C4-2B (cell line): ENCODE measurements at regions not wholly inside any gene's neighbourhood (a gene's known extent, or its start where the extent isn't known, plus 50 kb on each side); places are given as distances from the start of the nearest gene placed in this dataset.
A peak's percentile ranks its signal among the peaks of the same experiment; 100 is the strongest.

ENCODE experiments used
- ZFX ChIP-seq: fragments of 450-650 bp; IDR thresholded peaks from 2 replicates; pipeline ENCODE4 v1.6.1; 2017
- TF ChIP-seq, protein P1 (sequence below): fragments of 450-650 bp; conservative IDR thresholded peaks from 2 replicates; pipeline ENCODE4 v1.5.1; 2017; ENCODE audit warnings: mild to moderate bottlenecking

DNA sequence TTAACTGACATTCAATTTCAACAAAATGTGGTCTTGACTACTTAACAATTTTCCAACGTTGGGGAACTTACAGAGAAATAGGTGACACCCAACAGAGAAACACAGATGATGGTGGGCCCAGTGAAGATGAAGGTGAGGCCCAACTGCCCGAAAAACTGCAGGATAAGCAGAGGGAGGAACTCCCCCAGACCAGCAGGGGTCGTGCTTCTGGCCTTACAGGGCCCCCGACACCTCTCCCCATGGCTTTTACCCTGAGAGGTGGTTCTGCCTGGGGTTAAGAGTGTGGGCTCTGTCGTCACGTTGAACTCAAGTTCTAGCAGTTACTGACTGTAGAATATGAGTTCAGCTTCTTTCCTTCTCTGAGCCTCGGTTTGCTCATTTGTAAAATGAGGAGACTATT is 119.5 kb upstream of the SMIM21 start:
- TF ChIP-seq, protein P1, sequence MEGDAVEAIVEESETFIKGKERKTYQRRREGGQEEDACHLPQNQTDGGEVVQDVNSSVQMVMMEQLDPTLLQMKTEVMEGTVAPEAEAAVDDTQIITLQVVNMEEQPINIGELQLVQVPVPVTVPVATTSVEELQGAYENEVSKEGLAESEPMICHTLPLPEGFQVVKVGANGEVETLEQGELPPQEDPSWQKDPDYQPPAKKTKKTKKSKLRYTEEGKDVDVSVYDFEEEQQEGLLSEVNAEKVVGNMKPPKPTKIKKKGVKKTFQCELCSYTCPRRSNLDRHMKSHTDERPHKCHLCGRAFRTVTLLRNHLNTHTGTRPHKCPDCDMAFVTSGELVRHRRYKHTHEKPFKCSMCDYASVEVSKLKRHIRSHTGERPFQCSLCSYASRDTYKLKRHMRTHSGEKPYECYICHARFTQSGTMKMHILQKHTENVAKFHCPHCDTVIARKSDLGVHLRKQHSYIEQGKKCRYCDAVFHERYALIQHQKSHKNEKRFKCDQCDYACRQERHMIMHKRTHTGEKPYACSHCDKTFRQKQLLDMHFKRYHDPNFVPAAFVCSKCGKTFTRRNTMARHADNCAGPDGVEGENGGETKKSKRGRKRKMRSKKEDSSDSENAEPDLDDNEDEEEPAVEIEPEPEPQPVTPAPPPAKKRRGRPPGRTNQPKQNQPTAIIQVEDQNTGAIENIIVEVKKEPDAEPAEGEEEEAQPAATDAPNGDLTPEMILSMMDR: peak; percentile 31
- no peak for TF ChIP-seq ZFX
